PC-3 (cell line): ENCODE measurements at regions not wholly inside any gene's neighbourhood (a gene's known extent, or its start where the extent isn't known, plus 50 kb on each side); places are given as distances from the start of the nearest gene placed in this dataset.

ENCODE experiments used
- EZH2 ChIP-seq: fragments of 300-600 bp; sonication (generic); IDR thresholded peaks from one replicate; pipeline ENCODE4 v1.6.1; 2017; ENCODE audit warnings: antibody characterized with exemption, mild to moderate bottlenecking, low read length; ENCODE audit not compliant: unreplicated experiment
- TF ChIP-seq, protein P1 (sequence below): fragments of 300-600 bp; sonication (generic); conservative IDR thresholded peaks from 2 replicates; pipeline ENCODE4 v1.5.1; 2017; ENCODE audit warnings: antibody characterized with exemption, low read depth, mild to moderate bottlenecking, low read length

DNA sequence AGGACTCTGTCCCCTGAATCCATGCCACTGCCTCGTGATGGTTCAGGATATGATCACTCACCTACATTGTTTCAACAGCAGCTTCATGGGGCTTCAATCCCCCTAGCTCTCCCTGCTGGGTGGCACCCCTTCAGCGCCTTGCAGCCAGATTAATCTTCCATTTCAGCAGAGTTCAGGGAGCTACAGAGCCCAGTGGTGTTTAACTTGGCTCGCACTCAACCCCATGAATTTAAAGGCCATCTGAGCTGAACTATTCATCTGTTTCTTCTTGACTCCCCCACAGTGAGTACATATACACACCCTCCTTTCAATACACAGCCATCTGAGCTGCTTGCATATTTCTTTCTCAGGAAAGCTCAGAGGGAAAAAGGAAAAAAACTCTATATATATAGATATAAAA lies 202.8 kb upstream of the C16orf82 start:
- TF ChIP-seq, protein P1, sequence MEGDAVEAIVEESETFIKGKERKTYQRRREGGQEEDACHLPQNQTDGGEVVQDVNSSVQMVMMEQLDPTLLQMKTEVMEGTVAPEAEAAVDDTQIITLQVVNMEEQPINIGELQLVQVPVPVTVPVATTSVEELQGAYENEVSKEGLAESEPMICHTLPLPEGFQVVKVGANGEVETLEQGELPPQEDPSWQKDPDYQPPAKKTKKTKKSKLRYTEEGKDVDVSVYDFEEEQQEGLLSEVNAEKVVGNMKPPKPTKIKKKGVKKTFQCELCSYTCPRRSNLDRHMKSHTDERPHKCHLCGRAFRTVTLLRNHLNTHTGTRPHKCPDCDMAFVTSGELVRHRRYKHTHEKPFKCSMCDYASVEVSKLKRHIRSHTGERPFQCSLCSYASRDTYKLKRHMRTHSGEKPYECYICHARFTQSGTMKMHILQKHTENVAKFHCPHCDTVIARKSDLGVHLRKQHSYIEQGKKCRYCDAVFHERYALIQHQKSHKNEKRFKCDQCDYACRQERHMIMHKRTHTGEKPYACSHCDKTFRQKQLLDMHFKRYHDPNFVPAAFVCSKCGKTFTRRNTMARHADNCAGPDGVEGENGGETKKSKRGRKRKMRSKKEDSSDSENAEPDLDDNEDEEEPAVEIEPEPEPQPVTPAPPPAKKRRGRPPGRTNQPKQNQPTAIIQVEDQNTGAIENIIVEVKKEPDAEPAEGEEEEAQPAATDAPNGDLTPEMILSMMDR: no peak
- TF ChIP-seq EZH2: no peak
